KG1 (cell line): ENCODE measurements at regions not wholly inside any gene's neighbourhood (a gene's known extent, or its start where the extent isn't known, plus 50 kb on each side); places are given as distances from the start of the nearest gene placed in this dataset.
"Not testable (repeated sequence)": the region's sequence is repeated elsewhere in the genome, so short reads cannot be mapped to it uniquely, and the experiment has no call there.

Experiments used
- DNase-seq: peaks from one replicate; lab custom pipeline; 2025; lab: John Stamatoyannopoulos, UW

DNA sequence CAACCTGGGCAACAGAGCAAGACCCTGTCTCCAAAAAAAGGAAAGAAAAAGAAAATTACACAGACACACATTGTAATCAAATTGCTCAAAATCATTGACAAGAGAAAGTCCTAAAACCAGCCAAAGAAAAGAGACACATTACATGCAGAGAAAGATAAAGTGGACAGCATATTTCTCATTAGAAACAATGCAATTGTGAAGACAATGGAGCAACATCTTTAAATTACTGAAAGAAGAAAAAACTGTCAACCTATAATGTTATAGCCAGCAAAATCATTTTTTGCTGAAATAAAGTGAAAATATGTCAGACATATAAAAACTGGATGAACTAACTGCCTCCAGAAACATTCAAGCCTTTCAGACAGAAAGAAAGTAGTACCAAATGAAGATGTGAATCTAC lies 120.6 kb downstream of the TMEM167A start:
- DNase-seq = no peak

GRCh38 chr5:82952326-82952725 lies 124.9 kb downstream of the TMEM167A start:
- DNase-seq = no peak

- DNase-seq = not testable (repeated sequence)
Measured at GRCh38 chr5:82944267-82944666, 132.9 kb downstream of the TMEM167A start.

DNA sequence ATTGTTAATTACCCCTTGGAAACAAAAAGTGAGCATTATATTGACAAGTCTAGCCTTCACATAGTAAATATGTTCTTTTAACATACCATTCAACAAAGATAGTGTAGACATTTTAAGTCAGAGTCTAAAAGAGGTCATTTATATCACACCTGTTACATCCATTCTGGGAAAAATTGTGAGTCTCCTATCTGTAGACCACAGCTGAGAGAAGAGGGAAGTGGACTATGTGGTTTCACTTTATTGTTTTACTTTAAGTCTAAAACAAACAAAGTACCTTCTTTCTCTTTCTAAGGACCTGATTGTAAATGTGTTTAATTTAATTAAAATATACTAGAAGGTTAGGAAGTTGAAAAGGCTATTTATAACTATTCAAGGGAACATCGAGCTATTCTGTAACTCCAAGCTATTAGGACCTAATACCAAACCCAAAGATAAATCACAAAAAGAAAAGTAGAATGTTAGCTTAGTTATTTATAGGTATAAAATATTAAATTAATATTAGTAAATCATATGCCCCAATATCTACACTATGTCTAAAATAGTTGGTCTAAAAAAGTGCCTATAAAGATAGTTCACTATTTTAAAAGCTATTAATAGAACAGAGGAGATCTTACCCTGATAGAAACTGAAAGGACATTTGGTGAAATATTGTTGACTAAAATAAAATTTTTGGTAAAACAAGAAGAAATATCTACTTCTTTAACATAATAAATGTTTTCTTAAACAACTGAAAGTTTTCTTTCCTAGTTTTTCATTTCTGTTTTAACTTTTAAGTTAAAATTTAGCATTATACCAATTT lies 134.9 kb downstream of the TMEM167A start:
- DNase-seq = no peak

DNA sequence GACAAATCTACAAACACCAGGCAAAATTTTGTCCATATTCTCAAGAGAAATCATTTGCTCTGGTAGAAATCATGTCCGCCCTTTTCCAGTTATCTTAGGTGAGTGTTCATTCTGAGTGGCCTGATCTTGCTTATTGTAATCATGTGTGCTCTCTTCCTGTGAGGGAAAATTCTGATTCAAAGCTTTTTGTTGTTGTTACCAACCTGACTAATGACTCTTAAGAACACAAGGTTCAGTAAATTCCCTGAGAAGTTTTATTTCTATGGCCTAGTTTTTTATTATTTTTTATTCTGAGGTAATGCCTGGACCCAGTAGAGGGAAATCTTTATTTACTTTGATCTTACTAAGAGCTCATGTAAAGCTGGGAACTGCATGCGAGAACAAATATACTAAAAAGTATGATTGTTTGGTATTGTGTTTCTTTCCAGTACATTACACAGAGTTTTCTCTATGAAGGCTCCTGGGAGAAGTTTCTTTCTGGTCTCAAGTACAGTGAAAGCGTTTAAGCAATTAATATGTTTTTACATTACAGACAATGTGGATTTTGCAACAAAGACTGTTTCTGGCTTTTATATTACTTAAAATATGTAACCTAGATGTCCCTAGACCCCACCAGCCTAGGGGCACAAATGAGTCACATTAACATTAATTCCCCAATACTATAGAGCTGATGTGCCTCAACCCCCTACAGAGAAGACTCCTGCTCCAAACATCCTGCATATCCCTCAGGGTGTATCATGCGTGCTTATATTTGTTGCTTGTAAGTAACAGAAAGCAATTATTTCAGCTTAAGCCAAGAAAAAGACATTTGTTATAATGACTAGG lies 138.1 kb downstream of the TMEM167A start:
- DNase-seq = no peak

DNA sequence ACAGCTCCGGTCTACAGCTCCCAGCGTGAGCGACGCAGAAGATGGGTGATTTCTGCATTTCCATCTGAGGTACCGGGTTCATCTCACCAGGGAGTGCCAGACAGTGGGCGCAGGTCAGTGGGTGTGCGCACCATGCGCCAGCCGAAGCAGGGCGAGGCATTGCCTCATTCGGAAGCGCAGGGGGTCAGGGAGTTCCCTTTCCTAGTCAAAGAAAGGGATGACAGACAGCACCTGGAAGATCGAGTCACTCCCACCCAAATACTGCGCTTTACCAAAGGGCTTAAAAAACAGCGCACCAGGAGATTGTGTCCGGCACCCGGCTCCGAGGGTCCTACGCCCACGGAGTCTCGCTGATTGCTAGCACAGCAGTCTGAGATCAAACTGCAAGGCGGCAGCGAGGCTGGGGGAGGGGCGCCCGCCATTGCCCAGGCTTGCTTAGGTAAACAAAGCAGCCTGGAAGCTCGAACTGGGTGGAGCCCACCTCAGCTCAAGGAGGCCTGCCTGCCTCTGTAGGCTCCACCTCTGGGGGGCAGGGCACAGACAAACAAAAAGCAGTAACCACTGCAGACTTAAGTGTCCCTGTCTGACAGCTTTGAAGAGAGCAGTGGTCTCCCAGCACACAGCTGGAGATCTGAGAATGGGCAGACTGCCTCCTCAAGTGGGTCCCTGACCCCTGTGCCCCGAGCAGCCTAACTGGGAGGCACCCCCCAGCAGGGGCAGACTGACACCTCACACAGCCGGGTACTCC lies 144.5 kb downstream of the TMEM167A start:
- not testable (repeated sequence) for DNase-seq

- no peak for DNase-seq
Measured at GRCh38 chr5:82931110-82931509, 146.1 kb downstream of the TMEM167A start.

GRCh38 chr5:82925061-82925411 lies 152.2 kb downstream of the TMEM167A start:
- DNase-seq = no peak

- no peak for DNase-seq
Measured at GRCh38 chr5:82924226-82925060, 152.8 kb downstream of the TMEM167A start.

- no peak for DNase-seq
Measured at GRCh38 chr5:82922086-82922734, 155.0 kb downstream of the TMEM167A start.

- DNase-seq = no peak
Measured at GRCh38 chr5:82918311-82919031, 158.7 kb downstream of the TMEM167A start.

- no peak for DNase-seq
Measured at GRCh38 chr5:82917584-82917983, 159.6 kb downstream of the TMEM167A start.

- DNase-seq = no peak
Measured at GRCh38 chr5:82913971-82914370, 163.2 kb downstream of the TMEM167A start.

- no peak for DNase-seq
Measured at GRCh38 chr5:82912462-82912861, 164.7 kb downstream of the TMEM167A start.

DNA sequence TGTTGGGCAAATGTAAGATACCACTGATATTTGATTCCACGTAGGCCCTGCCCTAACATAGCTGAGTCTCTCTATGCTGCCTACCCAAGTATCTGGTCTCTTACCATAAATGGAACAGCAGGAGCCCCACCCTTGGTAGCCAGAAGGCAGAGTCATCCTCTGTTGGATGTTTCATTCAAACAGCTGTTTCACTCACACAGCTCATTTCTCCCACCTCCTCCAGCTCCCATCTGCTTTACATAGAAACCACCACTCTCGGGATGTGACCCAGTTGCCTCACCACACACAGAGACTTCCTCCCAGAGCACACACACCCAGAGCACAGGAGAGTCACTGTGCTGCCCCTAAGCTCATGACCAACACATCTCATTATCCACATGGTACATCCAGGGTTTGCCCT lies 165.3 kb downstream of the TMEM167A start:
- DNase-seq = no peak

DNA sequence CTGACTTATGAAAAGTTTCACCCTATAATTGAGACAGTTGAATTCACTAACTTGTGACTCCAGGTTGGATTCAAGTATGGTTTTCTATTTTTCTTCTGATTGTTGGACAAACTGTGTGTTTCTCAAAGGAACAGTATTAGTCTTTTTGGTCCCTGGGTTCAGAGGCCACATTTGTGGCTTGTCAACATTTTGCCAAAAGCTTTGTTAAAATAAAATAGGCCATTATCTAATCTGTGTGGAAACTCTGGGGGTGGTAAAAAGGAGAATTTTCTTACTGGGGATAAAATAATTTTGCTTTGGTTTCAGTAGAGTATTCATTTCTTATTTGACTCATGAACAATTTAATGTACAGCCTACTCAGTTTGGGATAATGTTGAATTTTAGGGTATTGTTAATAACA lies 166.3 kb downstream of the TMEM167A start:
- DNase-seq = no peak

DNA sequence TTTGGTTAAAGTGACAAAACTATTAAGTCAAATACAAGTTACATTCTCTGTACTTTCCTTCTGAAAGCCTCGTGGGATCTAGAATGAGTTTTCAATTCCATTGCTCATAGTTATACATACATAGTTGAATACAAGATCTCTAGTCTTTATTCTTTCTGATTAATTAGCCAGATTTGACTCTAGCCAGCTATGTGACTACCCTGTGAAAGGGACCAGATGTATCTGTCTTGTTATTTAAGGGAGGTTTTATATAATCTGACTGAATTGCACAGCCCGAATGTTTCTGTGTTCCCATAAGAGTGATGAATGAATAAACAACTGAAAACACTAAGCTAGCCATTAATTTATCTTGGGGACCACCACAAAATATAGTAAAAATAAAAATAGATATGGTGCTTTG lies 166.7 kb downstream of the TMEM167A start:
- no peak for DNase-seq

DNA sequence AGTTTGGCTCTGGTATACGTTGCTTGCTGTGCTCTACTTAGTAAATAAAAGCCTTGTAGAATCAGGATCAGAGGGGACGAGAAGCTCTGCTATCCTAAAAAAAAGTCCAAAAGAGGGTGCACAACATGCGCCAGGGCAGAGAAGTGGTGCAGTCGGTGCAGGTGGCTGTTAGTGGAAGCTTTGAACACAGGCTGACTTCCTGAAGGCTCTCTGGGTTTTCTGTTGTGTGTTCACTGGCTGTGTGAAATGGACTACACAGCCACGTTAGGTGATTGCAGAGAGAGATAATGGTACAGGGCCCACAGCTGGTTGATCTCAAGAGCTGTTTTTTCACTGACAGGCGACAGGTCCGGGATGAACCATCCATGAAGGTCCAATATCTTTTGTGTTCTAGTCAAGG lies 167.4 kb downstream of the TMEM167A start:
- DNase-seq = no peak

- no peak for DNase-seq
Measured at GRCh38 chr5:82905986-82906385, 171.2 kb downstream of the TMEM167A start.

GRCh38 chr5:82901281-82901888 lies 175.8 kb downstream of the TMEM167A start:
- no peak for DNase-seq
